ENCODE measurements at regions not wholly inside any gene's neighbourhood (a gene's known extent, or its start where the extent isn't known, plus 50 kb on each side); places are given as distances from the start of the nearest gene placed in this dataset.

DNA sequence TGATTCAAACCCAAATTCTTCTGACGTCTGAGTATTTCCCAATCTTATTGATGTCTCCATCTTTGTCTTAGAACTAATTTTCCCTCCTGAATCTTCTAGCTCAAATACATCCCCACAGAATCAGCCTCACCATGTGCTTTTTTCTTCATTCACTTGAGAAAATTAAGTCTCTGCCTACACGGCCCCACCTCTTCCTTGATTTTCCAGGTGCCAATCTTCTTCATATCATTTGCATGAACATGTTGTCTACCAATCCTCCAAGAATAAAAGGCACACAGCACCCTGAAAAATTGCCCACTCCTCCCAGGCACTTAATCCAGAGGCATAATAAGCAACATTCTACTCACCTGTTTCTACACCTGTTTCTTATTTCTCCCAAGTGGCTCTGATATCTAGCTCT is 408.1 kb upstream of the NBEA start:
- no peak for DNase-seq (ENCODE audit: low read depth)
- H3K4me3 ChIP-seq (ENCODE audit: low read depth, low read length): no peak overlapping the region
- TF ChIP-seq, protein P1, sequence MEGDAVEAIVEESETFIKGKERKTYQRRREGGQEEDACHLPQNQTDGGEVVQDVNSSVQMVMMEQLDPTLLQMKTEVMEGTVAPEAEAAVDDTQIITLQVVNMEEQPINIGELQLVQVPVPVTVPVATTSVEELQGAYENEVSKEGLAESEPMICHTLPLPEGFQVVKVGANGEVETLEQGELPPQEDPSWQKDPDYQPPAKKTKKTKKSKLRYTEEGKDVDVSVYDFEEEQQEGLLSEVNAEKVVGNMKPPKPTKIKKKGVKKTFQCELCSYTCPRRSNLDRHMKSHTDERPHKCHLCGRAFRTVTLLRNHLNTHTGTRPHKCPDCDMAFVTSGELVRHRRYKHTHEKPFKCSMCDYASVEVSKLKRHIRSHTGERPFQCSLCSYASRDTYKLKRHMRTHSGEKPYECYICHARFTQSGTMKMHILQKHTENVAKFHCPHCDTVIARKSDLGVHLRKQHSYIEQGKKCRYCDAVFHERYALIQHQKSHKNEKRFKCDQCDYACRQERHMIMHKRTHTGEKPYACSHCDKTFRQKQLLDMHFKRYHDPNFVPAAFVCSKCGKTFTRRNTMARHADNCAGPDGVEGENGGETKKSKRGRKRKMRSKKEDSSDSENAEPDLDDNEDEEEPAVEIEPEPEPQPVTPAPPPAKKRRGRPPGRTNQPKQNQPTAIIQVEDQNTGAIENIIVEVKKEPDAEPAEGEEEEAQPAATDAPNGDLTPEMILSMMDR (IDR thresholded peaks at IDR 0.05; ENCODE audit: insufficient read depth, low read length): no peak

DNA sequence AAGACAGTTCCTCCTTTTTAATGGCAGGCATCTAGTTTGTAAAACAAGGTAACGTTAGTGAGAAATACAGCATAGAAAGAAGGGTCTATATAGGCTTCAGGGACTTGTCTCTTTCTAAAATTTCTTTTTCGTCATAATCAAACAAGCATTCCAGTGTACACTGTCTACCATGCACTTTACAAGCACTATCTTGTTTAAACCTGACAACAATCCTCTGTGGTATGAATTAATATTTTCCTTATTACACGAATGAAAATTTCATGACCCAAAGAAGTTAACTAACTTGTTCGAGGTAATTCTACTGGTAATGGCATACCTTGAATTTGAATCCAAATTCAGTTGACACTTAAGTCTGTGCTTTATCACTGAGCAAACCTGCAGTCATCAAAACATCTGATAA is 399.7 kb upstream of the NBEA start:
- H3K4me3 ChIP-seq (ENCODE audit: low read depth, low read length): no peak overlapping the region
- TF ChIP-seq, protein P1 (IDR thresholded peaks at IDR 0.05; ENCODE audit: insufficient read depth, low read length): no peak
- DNase-seq (ENCODE audit: low read depth): no peak

DNA sequence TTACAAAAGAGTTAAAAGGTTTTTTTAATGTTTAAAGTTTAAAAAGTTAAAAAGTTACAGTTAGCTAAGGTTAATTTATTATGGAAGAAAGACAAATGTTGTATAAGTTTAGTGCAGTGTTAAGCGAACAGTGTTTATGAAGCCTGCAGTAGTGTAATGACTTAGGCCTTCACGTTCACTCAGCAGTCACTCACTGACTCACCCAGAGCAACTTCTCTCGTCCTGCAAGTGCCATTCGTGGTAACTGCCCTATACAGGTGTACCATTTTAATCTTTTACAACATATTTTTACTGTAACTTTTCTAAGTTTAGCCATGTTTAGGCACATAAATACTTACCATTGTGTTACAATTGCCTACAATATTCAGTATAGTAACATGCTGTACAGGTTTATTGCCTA is 398.2 kb upstream of the NBEA start:
- no peak overlapping the region for H3K4me3 ChIP-seq (ENCODE audit: low read depth, low read length)
- TF ChIP-seq, protein P1 (IDR thresholded peaks at IDR 0.05; ENCODE audit: insufficient read depth, low read length): no peak
- DNase-seq (ENCODE audit: low read depth): no peak

DNA sequence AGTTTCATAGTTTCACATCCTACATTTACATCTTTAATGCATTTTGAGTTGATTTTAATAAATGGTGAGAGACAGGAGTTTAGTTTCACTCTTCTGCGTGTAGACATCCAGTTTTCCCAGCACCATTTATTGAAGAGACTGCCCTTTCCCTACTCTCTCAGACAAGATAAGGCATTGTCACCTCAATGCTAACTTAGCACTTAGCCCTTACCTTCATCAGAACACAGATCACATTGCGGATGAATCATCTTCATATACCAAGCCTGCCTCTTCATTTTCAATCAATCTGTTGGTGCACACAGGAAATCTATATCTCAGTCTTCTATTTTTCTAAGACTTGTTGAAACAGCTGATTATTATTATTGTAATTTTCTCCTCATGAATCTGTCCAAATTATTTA is 396.6 kb upstream of the NBEA start:
- TF ChIP-seq, protein P1 (IDR thresholded peaks at IDR 0.05; ENCODE audit: insufficient read depth, low read length): no peak
- no peak overlapping the region for H3K4me3 ChIP-seq (ENCODE audit: low read depth, low read length)
- no peak for DNase-seq (ENCODE audit: low read depth)

DNA sequence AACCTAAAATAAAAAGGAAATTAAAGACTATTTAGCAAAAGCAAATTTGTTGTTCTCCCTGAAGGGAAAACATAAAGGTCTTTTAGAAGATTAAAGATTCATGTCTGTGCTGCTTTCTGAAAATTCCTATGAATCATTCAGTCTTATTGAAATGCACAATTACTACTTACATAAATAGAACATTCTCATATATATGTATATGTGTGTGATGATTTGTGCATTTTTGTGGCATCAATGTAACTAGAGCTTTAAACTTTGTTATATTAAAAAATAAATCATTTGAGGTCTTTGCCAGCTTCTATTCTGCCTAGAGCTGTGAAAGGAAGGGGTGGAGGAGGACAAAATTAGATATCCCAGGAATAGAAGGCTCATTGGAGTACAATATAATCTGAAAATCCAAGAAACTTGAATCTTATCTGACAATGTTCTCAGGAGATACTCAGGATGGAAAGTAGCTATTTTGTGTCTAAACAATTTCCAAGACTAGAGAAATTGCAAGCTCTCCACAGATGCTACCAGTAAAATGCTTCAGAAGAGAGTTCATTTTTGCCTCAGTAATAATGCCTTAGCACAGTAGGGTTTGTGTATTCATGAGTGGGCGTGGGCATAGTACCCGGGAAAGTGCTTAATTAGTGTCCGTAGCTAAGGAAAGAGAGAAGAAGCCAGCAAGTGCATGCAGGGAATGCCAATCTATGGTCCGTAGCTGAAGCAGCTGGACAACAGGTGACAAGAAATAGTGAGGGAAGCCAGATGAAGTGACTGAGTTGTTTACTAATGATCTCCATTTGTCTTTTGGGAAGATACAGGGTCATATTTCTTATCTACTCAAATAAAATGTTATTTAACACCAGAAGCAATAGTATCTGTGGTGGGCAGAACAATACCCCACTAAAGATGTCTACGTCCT is 395.5 kb upstream of the NBEA start:
- H3K4me3 ChIP-seq (ENCODE audit: low read depth, low read length): no peak overlapping the region
- no peak for DNase-seq (ENCODE audit: low read depth)
- TF ChIP-seq, protein P1 (IDR thresholded peaks at IDR 0.05; ENCODE audit: insufficient read depth, low read length): no peak

DNA sequence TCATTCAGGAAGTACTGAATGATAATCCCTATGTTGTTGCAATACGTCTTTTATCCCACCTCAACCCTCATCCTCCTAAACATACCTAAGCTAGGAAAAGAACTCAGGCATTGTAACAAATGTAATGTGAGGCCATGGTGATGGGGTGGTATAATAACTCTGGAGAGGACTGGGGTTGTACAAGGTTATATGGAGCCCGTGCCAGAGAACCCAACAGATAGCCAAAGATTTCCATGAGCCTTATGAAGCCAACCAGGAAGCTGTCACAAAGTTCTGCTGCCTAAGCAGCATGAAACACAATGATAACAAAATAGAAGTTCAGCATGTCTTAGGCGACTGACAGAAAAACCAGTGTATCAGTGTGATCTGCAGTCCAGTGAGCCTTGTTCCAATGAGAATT is 394.1 kb upstream of the NBEA start:
- H3K4me3 ChIP-seq (ENCODE audit: low read depth, low read length): no peak overlapping the region
- DNase-seq (ENCODE audit: low read depth): no peak
- TF ChIP-seq, protein P1 (IDR thresholded peaks at IDR 0.05; ENCODE audit: insufficient read depth, low read length): no peak
